HCT116 (cell line): ENCODE measurements at regions not wholly inside any gene's neighbourhood (a gene's known extent, or its start where the extent isn't known, plus 50 kb on each side); places are given as distances from the start of the nearest gene placed in this dataset.

Experiments used
- ATAC-seq: fragments of 200-7000 bp; cut with Tn5 transposase; 2 replicates; pipeline ENCODE4 v1.9.1; 2020; ENCODE audit warnings: mild to moderate bottlenecking, moderate library complexity
- BruUV-seq: library from RNA; stranded (reverse); fragments of 400-500 nt; replicated peaks from 2 replicates; lab custom pipeline; 2021; lab: Mats Ljungman, UMichigan
- CTCF ChIA-PET: fragments of 300-600 bp; sonication (Branson Sonifier 250); formaldehyde crosslinking; loops from one replicate; lab custom pipeline; 2021; ENCODE audit warnings: antibody characterized with exemption; lab: Charles Lee
- POLR2A ChIA-PET: fragments of 300-600, 350-600 bp; sonication (Branson Sonifier 250); formaldehyde crosslinking; loops from one replicate; lab custom pipeline; 2021; ENCODE audit warnings: antibody characterized with exemption; lab: Charles Lee
- RAD21 ChIA-PET, 2 experiments: fragments of 300-600 bp; sonication (Branson Sonifier 250); formaldehyde crosslinking; loops; one replicate each; lab custom pipeline; 2023; ENCODE audit warnings: low total read pairs in 2 of 2; ENCODE audit not compliant: uncharacterized antibody in 2 of 2, unreplicated experiment in 2 of 2, low non-redundant PET in 1 of 2; lab: Charles Lee
- DNase-seq: peaks from one replicate; pipeline ENCODE4 v3.0.0-alpha.2; 2010; ENCODE audit warnings: low read depth, low spot score
- H2AFZ ChIP-seq: fragments of 200-600 bp; shearing (Covaris generic), sonication (generic); 2 replicates; pipeline ENCODE4 v1.6.1; 2017; ENCODE audit warnings: low read depth, mixed run types, mixed read lengths, antibody characterized with exemption, low read length; ENCODE audit not compliant: poor library complexity, severe bottlenecking
- H3K27ac ChIP-seq: 2 replicates; pipeline ENCODE4 v1.5.1; 2012; ENCODE audit warnings: low read depth, low read length
- H3K27me3 ChIP-seq: fragments of 200-600 bp; sonication (generic); 2 replicates; pipeline ENCODE4 v1.6.1; 2016; ENCODE audit warnings: mixed run types, low read length, mixed read lengths; ENCODE audit not compliant: insufficient read depth
- H3K36me3 ChIP-seq, 2 experiments: fragments of 200-500 bp in 1 of 2; fragments of 200-600 bp in 1 of 2; sonication (Bioruptor generic) in 1 of 2; sonication (generic) in 1 of 2; 2 replicates each; pipeline versions ENCODE4 v1.5.1 to v1.6.1; 2014 to 2016; ENCODE audit warnings: low read length in 2 of 2, inconsistent platforms in 1 of 2, mixed read lengths in 1 of 2, mixed run types in 1 of 2; ENCODE audit not compliant: insufficient read depth in 2 of 2, control insufficient read depth in 1 of 2
- H3K4me1 ChIP-seq, 2 experiments: fragments of 200-600 bp in 1 of 2; sonication (generic) in 1 of 2; 2 replicates each; pipeline versions ENCODE4 v1.5.1 to v1.6.1; 2012 to 2017; ENCODE audit warnings: low read length in 2 of 2, inconsistent platforms in 1 of 2, mild to moderate bottlenecking in 1 of 2, mixed read lengths in 1 of 2, mixed run types in 1 of 2, moderate library complexity in 1 of 2; ENCODE audit not compliant: insufficient read depth in 2 of 2, control insufficient read depth in 1 of 2
- H3K4me2 ChIP-seq: fragments of 200-600 bp; sonication (generic); 2 replicates; pipeline ENCODE4 v1.6.1; 2017; ENCODE audit warnings: mixed run types, low read length, mixed read lengths
- H3K4me3 ChIP-seq, 2 experiments: fragments of 200-600 bp in 1 of 2; sonication (generic) in 1 of 2; replicated peaks in 1 of 2; 2 replicates each; pipeline ENCODE4 v1.5.1; 2011 to 2016; ENCODE audit warnings: low read length in 2 of 2, control low read depth in 1 of 2, low read depth in 1 of 2, mild to moderate bottlenecking in 1 of 2, mixed read lengths in 1 of 2, mixed run types in 1 of 2
- H3K79me2 ChIP-seq: fragments of 200-600 bp; sonication (generic); 2 replicates; pipeline ENCODE4 v1.6.1; 2017; ENCODE audit warnings: mild to moderate bottlenecking, mixed run types, low read length, moderate library complexity, mixed read lengths; ENCODE audit not compliant: insufficient read depth
- H3K9ac ChIP-seq: fragments of 200-600 bp; sonication (generic); 2 replicates; pipeline ENCODE4 v1.6.1; 2016; ENCODE audit warnings: low read length, mixed read lengths
- H3K9me2 ChIP-seq: fragments of 200-600 bp; sonication (generic), shearing (Covaris generic); 2 replicates; pipeline ENCODE4 v1.6.1; 2017; ENCODE audit warnings: mixed run types, mild to moderate bottlenecking, moderate library complexity; ENCODE audit not compliant: insufficient read depth
- H3K9me3 ChIP-seq, 2 experiments: fragments of 200-500 bp in 1 of 2; fragments of 200-600 bp in 1 of 2; sonication (Bioruptor generic) in 1 of 2; sonication (generic) in 1 of 2; 2 replicates each; pipeline ENCODE4 v1.6.1; 2014 to 2017; ENCODE audit warnings: low read length in 2 of 2, mixed read lengths in 2 of 2, inconsistent platforms in 1 of 2, low read depth in 1 of 2, mild to moderate bottlenecking in 1 of 2, mixed run types in 1 of 2, moderate library complexity in 1 of 2; ENCODE audit not compliant: control insufficient read depth in 1 of 2, insufficient read depth in 1 of 2
- H4K20me1 ChIP-seq: fragments of 200-600 bp; sonication (generic), shearing (Covaris generic); 2 replicates; pipeline ENCODE4 v1.6.1; 2017; ENCODE audit warnings: mixed run types, mild to moderate bottlenecking, moderate library complexity; ENCODE audit not compliant: insufficient read depth
- CBX3 ChIP-seq: IDR thresholded peaks from 2 replicates; pipeline ENCODE4 v1.6.1; 2012; ENCODE audit warnings: low read depth
- EGR1 ChIP-seq: IDR thresholded peaks from 2 replicates; pipeline ENCODE4 v1.6.1; 2012; ENCODE audit warnings: low read depth
- ELF1 ChIP-seq: IDR thresholded peaks from 2 replicates; pipeline ENCODE4 v1.6.1; 2012; ENCODE audit warnings: low read depth, borderline replicate concordance
- EZH2 ChIP-seq: fragments of 200-600 bp; sonication (generic); IDR thresholded peaks from 2 replicates; pipeline ENCODE4 v1.6.1; 2017; ENCODE audit warnings: antibody characterized with exemption, mixed run types
- EZH2phosphoT487 ChIP-seq: fragments of 200-600 bp; IDR thresholded peaks from 2 replicates; pipeline ENCODE4 v1.6.1; 2018; ENCODE audit warnings: antibody characterized with exemption, borderline replicate concordance
- FOSL1 ChIP-seq: IDR thresholded peaks from 2 replicates; pipeline ENCODE4 v1.6.1; 2012; ENCODE audit warnings: low read depth
- MAX ChIP-seq: IDR thresholded peaks from 2 replicates; pipeline ENCODE4 v1.6.1; 2012
- REST ChIP-seq: IDR thresholded peaks from 2 replicates; pipeline ENCODE4 v1.6.1; 2012; ENCODE audit warnings: low read depth
- SIN3A ChIP-seq: IDR thresholded peaks from 2 replicates; pipeline ENCODE4 v1.6.1; 2012; ENCODE audit warnings: low read depth
- ZBTB33 ChIP-seq: IDR thresholded peaks from 2 replicates; pipeline ENCODE4 v1.6.1; 2011; ENCODE audit warnings: mild to moderate bottlenecking, low read length, moderate library complexity; ENCODE audit not compliant: insufficient replicate concordance; ENCODE audit errors: extremely low read depth
- ZFX ChIP-seq: fragments of 450-650 bp; IDR thresholded peaks from 2 replicates; pipeline ENCODE4 v1.6.1; 2017
- intact Hi-C: fragments of 100-400 bp; cut with micrococcal nuclease; formaldehyde crosslinking; loops from 2 replicates; pipeline ENCODE4 v1.10.0; 2022

- CTCF ChIA-PET: no interaction called here
- DNase-seq: no peak
- no peak for TF ChIP-seq CBX3
- no peak for TF ChIP-seq MAX
- TF ChIP-seq REST: no peak
- no peak for TF ChIP-seq ELF1
- no peak for TF ChIP-seq ZFX
- no peak for TF ChIP-seq EZH2
- TF ChIP-seq ZBTB33: no peak
- TF ChIP-seq SIN3A: no peak
- no peak for TF ChIP-seq EZH2phosphoT487
- TF ChIP-seq EGR1: no peak
- no peak for TF ChIP-seq FOSL1
- BruUV-seq: no TSS peak
- intact Hi-C loops: no loop called here
- POLR2A ChIA-PET: no interaction called here
- no peak for ATAC-seq
- Histone ChIP-seq H3K4me1 (no peaks in the 10 kb centered on the region), H2AFZ (no peak overlapping the region), H4K20me1 (no peaks in the 10 kb centered on the region), H3K36me3 (no peaks in the 10 kb centered on the region), H3K9me3 (no peaks in the 10 kb centered on the region), H3K27ac (no peak overlapping the region), H3K9me2 (no peaks in the 10 kb centered on the region), H3K4me3 (no peak overlapping the region), H3K4me2 (no peak overlapping the region), H3K9ac (no peak overlapping the region), H3K27me3 (no peaks in the 10 kb centered on the region), H3K79me2 (no peaks in the 10 kb centered on the region)
- RAD21 ChIA-PET: no interaction called here
Observed at GRCh38 chr19:30690525-30690924, 318.3 kb downstream of the ZNF536 start.
